ENCODE measurements at regions not wholly inside any gene's neighbourhood (a gene's known extent, or its start where the extent isn't known, plus 50 kb on each side); places are given as distances from the start of the nearest gene placed in this dataset.

- DNase-seq, result no peak
- Histone ChIP-seq H3K27ac (no peak overlapping the region), H3K4me3 (ENCODE audit: low read depth, low read length) (no peak overlapping the region), H3K27me3 (ENCODE audit: insufficient read depth, low read depth, severe bottlenecking) (peaks cover 97% of the 10 kb centered on the region), H3K36me3 (no peaks in the 10 kb centered on the region), H3K9me3 (ENCODE audit: severe bottlenecking) (no peaks in the 10 kb centered on the region)
- no peak for TF ChIP-seq CTCF (IDR thresholded peaks at IDR 0.05; ENCODE audit: low read depth, low read length)
These were observed 375.1 kb downstream of the MED10 start for GRCh38 chr5:6003040-6003825.

GRCh38 chr5:6000867-6001266 is 377.5 kb downstream of the MED10 start:
- no peak for TF ChIP-seq CTCF (IDR thresholded peaks at IDR 0.05; ENCODE audit: low read depth, low read length)
- Histone ChIP-seq H3K36me3 (no peaks in the 10 kb centered on the region), H3K4me3 (ENCODE audit: low read depth, low read length) (no peak overlapping the region), H3K9me3 (ENCODE audit: severe bottlenecking) (no peaks in the 10 kb centered on the region), H3K27me3 (ENCODE audit: insufficient read depth, low read depth, severe bottlenecking) (peaks cover 97% of the 10 kb centered on the region), H3K27ac (no peak overlapping the region)
- DNase-seq, result no peak

- Histone ChIP-seq H3K9me3 (ENCODE audit: severe bottlenecking) (peaks cover 10% of the 10 kb centered on the region), H3K27ac (no peak overlapping the region), H3K27me3 (ENCODE audit: insufficient read depth, low read depth, severe bottlenecking) (peaks cover 83% of the 10 kb centered on the region), H3K4me3 (ENCODE audit: low read depth, low read length) (no peak overlapping the region), H3K36me3 (no peaks in the 10 kb centered on the region)
- no peak for TF ChIP-seq CTCF (IDR thresholded peaks at IDR 0.05; ENCODE audit: low read depth, low read length)
- no peak for DNase-seq
These were observed 382.5 kb downstream of the MED10 start for GRCh38 chr5:5995819-5996218.

GRCh38 chr5:5986492-5987178 is 391.7 kb downstream of the MED10 start:
- no peaks in the 10 kb centered on the region for H3K36me3 ChIP-seq
- no peaks in the 10 kb centered on the region for H3K9me3 ChIP-seq (ENCODE audit: severe bottlenecking)
- no peak overlapping the region for H3K4me3 ChIP-seq (ENCODE audit: low read depth, low read length)
- H3K27me3 ChIP-seq (ENCODE audit: insufficient read depth, low read depth, severe bottlenecking), result peaks cover 92% of the 10 kb centered on the region
- DNase-seq, result no peak
- no peak overlapping the region for H3K27ac ChIP-seq
- no peak for TF ChIP-seq CTCF (IDR thresholded peaks at IDR 0.05; ENCODE audit: low read depth, low read length)

GRCh38 chr5:5985332-5985731 is 393.0 kb downstream of the MED10 start:
- no peak for TF ChIP-seq CTCF (IDR thresholded peaks at IDR 0.05; ENCODE audit: low read depth, low read length)
- Histone ChIP-seq H3K4me3 (ENCODE audit: low read depth, low read length) (no peak overlapping the region), H3K27ac (no peak overlapping the region), H3K36me3 (no peaks in the 10 kb centered on the region), H3K9me3 (ENCODE audit: severe bottlenecking) (no peaks in the 10 kb centered on the region), H3K27me3 (ENCODE audit: insufficient read depth, low read depth, severe bottlenecking) (peaks cover 91% of the 10 kb centered on the region)
- DNase-seq, result no peak
